ENCODE measurements at regions not wholly inside any gene's neighbourhood (a gene's known extent, or its start where the extent isn't known, plus 50 kb on each side); places are given as distances from the start of the nearest gene placed in this dataset.

- TF ChIP-seq, protein P1, sequence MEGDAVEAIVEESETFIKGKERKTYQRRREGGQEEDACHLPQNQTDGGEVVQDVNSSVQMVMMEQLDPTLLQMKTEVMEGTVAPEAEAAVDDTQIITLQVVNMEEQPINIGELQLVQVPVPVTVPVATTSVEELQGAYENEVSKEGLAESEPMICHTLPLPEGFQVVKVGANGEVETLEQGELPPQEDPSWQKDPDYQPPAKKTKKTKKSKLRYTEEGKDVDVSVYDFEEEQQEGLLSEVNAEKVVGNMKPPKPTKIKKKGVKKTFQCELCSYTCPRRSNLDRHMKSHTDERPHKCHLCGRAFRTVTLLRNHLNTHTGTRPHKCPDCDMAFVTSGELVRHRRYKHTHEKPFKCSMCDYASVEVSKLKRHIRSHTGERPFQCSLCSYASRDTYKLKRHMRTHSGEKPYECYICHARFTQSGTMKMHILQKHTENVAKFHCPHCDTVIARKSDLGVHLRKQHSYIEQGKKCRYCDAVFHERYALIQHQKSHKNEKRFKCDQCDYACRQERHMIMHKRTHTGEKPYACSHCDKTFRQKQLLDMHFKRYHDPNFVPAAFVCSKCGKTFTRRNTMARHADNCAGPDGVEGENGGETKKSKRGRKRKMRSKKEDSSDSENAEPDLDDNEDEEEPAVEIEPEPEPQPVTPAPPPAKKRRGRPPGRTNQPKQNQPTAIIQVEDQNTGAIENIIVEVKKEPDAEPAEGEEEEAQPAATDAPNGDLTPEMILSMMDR (IDR thresholded peaks at IDR 0.05) = no peak
- TF ChIP-seq POLR2A (IDR thresholded peaks at IDR 0.05) = no peak
These were observed 685.6 kb downstream of the TBC1D32 start for GRCh38 chr6:120648713-120649112.

All from heart left ventricle (tissue), 13 donors.